K562 (cell line): ENCODE measurements at regions not wholly inside any gene's neighbourhood (a gene's known extent, or its start where the extent isn't known, plus 50 kb on each side); places are given as distances from the start of the nearest gene placed in this dataset.

Experiments
- ATAC-seq: fragments of 200-7000 bp; cut with Tn5 transposase; 3 replicates; pipeline ENCODE4 v1.9.1; 2020; ENCODE audit warnings: moderate library complexity
- BruUV-seq: library from RNA; stranded (reverse); fragments of 400-500 nt; replicated peaks from 2 replicates; lab custom pipeline; 2021; lab: Mats Ljungman, UMichigan
- CTCF ChIA-PET: fragments of 300-600 bp; formaldehyde crosslinking; extraction: SDS; loops from one replicate; lab custom pipeline; 2021; ENCODE audit warnings: low intra/inter-chr PET ratio; lab: Yijun Ruan, JAX
- POLR2A ChIA-PET: fragments of 300-600, 350-650 bp; sonication (Branson Sonifier 250); formaldehyde crosslinking; extraction: SDS; loops from one replicate; lab custom pipeline; 2021; ENCODE audit warnings: antibody characterized with exemption, inconsistent platforms; lab: Yijun Ruan, JAX
- DNase-seq, 4 experiments: peaks; one replicate each; pipeline versions ENCODE4 v3.0.0 to v3.0.0-alpha.2; 2011 to 2018; ENCODE audit warnings: low spot score in 3 of 4, mixed read lengths in 3 of 4; ENCODE audit errors: extremely low read depth in 1 of 4
- FAIRE-seq: peaks from 2 replicates; lab custom pipeline; 2011; peaks lifted over from hg19 to GRCh38; lab: Jason Lieb, UNC
- H2AFZ ChIP-seq: 2 replicates; pipeline ENCODE4 v1.6.0; 2011; ENCODE audit warnings: low read depth, low read length, control low read depth, inconsistent platforms
- H3K27ac ChIP-seq: fragments of 200-600 bp; 3 replicates; pipeline ENCODE4 v1.8.0; 2011; ENCODE audit warnings: low read depth, mild to moderate bottlenecking, control low read depth, inconsistent platforms, low read length, moderate library complexity, mixed read lengths; ENCODE audit errors: extremely low read depth
- H3K27me3 ChIP-seq, 2 experiments: fragments of 300-600 bp in 1 of 2; 2 replicates in 1 of 2; 3 replicates in 1 of 2; pipeline versions ENCODE4 v1.6.0 to v1.8.0; 2011; ENCODE audit warnings: inconsistent platforms in 2 of 2, low read length in 2 of 2, mild to moderate bottlenecking in 1 of 2, mixed read lengths in 1 of 2, moderate library complexity in 1 of 2; ENCODE audit not compliant: control insufficient read depth in 2 of 2, insufficient read depth in 2 of 2
- H3K36me3 ChIP-seq: fragments of 300-600 bp; 3 replicates; pipeline ENCODE4 v1.8.0; 2011; ENCODE audit warnings: mild to moderate bottlenecking, low read length, inconsistent platforms; ENCODE audit not compliant: control insufficient read depth, insufficient read depth
- H3K4me1 ChIP-seq, 2 experiments: fragments of 200-600 bp in 1 of 2; replicated peaks in 1 of 2; 2 replicates in 1 of 2; 3 replicates in 1 of 2; pipeline versions ENCODE4 v1.5.1 to v1.8.0; 2011; ENCODE audit warnings: inconsistent platforms in 2 of 2, low read length in 2 of 2, mild to moderate bottlenecking in 1 of 2, mixed read lengths in 1 of 2, moderate library complexity in 1 of 2; ENCODE audit not compliant: control insufficient read depth in 2 of 2, insufficient read depth in 2 of 2
- H3K4me2 ChIP-seq: 2 replicates; pipeline ENCODE4 v1.6.1; 2011; ENCODE audit warnings: low read length, control low read depth, inconsistent platforms, mixed read lengths; ENCODE audit not compliant: insufficient read depth
- H3K4me3 ChIP-seq: fragments of 200-600 bp; sonication (generic), shearing (Covaris generic); 2 replicates; pipeline ENCODE4 v1.5.1; 2016; ENCODE audit warnings: control low read depth, inconsistent platforms
- H3K79me2 ChIP-seq: fragments of 200-600 bp; 3 replicates; pipeline ENCODE4 v1.8.0; 2011; ENCODE audit warnings: low read length, inconsistent platforms; ENCODE audit not compliant: control insufficient read depth, insufficient read depth
- H3K9ac ChIP-seq, 2 experiments: 2 replicates each; pipeline versions ENCODE4 v1.6.0 to v1.6.1; 2011; ENCODE audit warnings: low read depth in 2 of 2, low read length in 2 of 2, control low read depth in 1 of 2, inconsistent platforms in 1 of 2, mild to moderate bottlenecking in 1 of 2, mixed read lengths in 1 of 2; ENCODE audit not compliant: insufficient read depth in 1 of 2
- H3K9me1 ChIP-seq: one replicate; pipeline ENCODE4 v1.6.0; 2011; ENCODE audit warnings: inconsistent platforms, mild to moderate bottlenecking, low read length, moderate library complexity; ENCODE audit not compliant: control insufficient read depth, insufficient read depth
- H3K9me3 ChIP-seq: replicated peaks from 2 replicates; pipeline ENCODE4 v1.5.1; 2011; ENCODE audit warnings: low read depth, low read length, inconsistent platforms; ENCODE audit not compliant: control insufficient read depth, insufficient read depth
- H4K20me1 ChIP-seq: replicated peaks from 2 replicates; pipeline ENCODE4 v1.6.1; 2011; ENCODE audit warnings: low read length, inconsistent platforms, mixed read lengths; ENCODE audit not compliant: control insufficient read depth, insufficient read depth
- LCOR ChIP-seq: sonication (generic); formaldehyde crosslinking; IDR thresholded peaks from 2 replicates; pipeline ENCODE4 v1.8.0; 2022; ENCODE audit warnings: mild to moderate bottlenecking, missing genetic modification reagents
- LEF1 ChIP-seq: fragments of 450-650 bp; IDR thresholded peaks from 2 replicates; pipeline ENCODE4 v1.6.1; 2016; ENCODE audit warnings: mild to moderate bottlenecking
- MAFF ChIP-seq: IDR thresholded peaks from 2 replicates; pipeline ENCODE4 v1.6.1; 2012; ENCODE audit warnings: low read length, improper control_type of control experiment
- MXI1 ChIP-seq: IDR thresholded peaks from 2 replicates; pipeline ENCODE4 v1.6.1; 2011; ENCODE audit warnings: low read depth, mild to moderate bottlenecking, improper control_type of control experiment, low read length
- POLR3G ChIP-seq: IDR thresholded peaks from 2 replicates; pipeline ENCODE4 v1.6.1; 2011; ENCODE audit not compliant: insufficient read length, insufficient replicate concordance; ENCODE audit errors: extremely low read depth
- ZNF217 ChIP-seq: sonication (generic); formaldehyde crosslinking; IDR thresholded peaks from 2 replicates; pipeline ENCODE4 v1.8.0; 2022; ENCODE audit warnings: mild to moderate bottlenecking, missing genetic modification reagents
- WGBS: fragments of 100-300 bp; shearing (Covaris generic); methylation state at CpG from one replicate; pipeline ENCODE4 v1.1.6; 2016; ENCODE audit warnings: low coverage, mixed read lengths; ENCODE audit not compliant: insufficient coverage; ENCODE audit errors: missing lambda C conversion rate; 5-methylcytosine and 5-hydroxymethylcytosine counted together
- in situ Hi-C: fragments of 300-500 bp; cut with MboI; formaldehyde crosslinking; loops from 4 replicates; pipeline ENCODE4 v1.15.0; 2018; ENCODE audit warnings: inconsistent platforms, mixed read lengths
- intact Hi-C: fragments of 100-400 bp; cut with micrococcal nuclease; formaldehyde crosslinking; loops from 2 replicates; pipeline ENCODE4 v1.14.2; 2022

DNA sequence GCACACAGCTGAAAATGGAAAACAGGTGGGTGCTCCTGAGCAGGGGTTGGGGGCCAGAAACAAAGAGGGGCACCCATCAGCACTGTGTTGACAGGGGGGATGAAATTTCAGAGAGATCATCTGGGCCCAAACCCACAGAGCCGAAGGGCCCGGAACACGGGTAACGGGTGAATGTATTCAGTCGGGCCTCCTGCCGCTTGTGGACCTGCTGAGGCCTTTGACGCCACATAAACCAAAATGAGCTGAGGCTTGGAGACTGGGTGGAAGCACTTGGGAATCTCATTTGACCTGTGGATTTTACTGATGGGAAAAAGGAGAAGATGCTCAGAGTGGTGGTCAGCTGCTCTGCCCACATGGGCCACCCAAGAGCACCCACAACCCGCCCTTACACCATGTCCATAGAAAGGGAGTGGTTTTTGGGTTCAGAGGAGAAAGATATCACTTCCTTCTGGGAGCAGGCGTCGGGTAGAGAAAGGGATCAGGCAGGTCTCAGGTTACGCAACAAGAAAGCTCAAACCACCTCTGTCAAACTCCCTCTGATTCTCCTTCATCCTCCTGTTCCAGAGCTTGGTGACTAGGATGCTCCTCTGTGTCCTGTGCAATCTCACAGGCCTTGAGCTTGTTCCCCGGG, 106.8 kb upstream of the BCL2L14 start:
- intact Hi-C loops (no loop called here), in situ Hi-C loops (no loop called here)
- Histone ChIP-seq H3K36me3 (no peaks in the 10 kb centered on the region), H4K20me1 (no peaks in the 10 kb centered on the region), H3K4me2 (no peak overlapping the region), H3K9ac (no peak overlapping the region), H3K27ac (no peak overlapping the region), H3K79me2 (no peaks in the 10 kb centered on the region), H3K27me3 (peaks cover 14 to 45% of the 10 kb centered on the region in 2 experiments; a peak in 3 of 5 replicates), H3K9me3 (no peaks in the 10 kb centered on the region), H3K4me3 (no peak overlapping the region), H3K9me1 (no peaks in the 10 kb centered on the region), H2AFZ (no peak overlapping the region), H3K4me1 (no peaks in the 10 kb centered on the region; a peak in 1 of 5 replicates)
- DNase-seq (no peak), ATAC-seq (no peak), FAIRE-seq (no peak)
- POLR2A ChIA-PET: no interaction called here
- WGBS: 8% methylated on average over 11 of the region's 12 CpGs
- BruUV-seq: no TSS peak
- CTCF ChIA-PET: no interaction called here
- TF ChIP-seq MAFF (no peak), MXI1 (no peak), POLR3G (no peak), LEF1 (no peak)

- BruUV-seq: no TSS peak
- Histone ChIP-seq H3K4me2 (no peak overlapping the region), H3K4me1 (no peaks in the 10 kb centered on the region; a peak in 1 of 5 replicates), H3K4me3 (no peak overlapping the region), H3K27me3 (peaks cover 8 to 43% of the 10 kb centered on the region in 2 experiments; a peak in 3 of 5 replicates), H3K9ac (no peak overlapping the region), H2AFZ (no peak overlapping the region), H3K79me2 (no peaks in the 10 kb centered on the region), H3K9me1 (no peaks in the 10 kb centered on the region), H3K36me3 (no peaks in the 10 kb centered on the region), H3K27ac (no peak overlapping the region), H3K9me3 (no peaks in the 10 kb centered on the region), H4K20me1 (no peaks in the 10 kb centered on the region)
- no peak for DNase-seq
- CTCF ChIA-PET: no interaction called here
- TF ChIP-seq LCOR (CRISPR knock-in tag) (no peak), LEF1 (no peak), ZNF217 (CRISPR knock-in tag) (no peak)
- intact Hi-C loops: no loop called here
- no peak for ATAC-seq
- in situ Hi-C loops: no loop called here
- POLR2A ChIA-PET: no interaction called here
- FAIRE-seq: no peak
- WGBS: 3% methylated on average over 8 of the region's 9 CpGs
Observed at GRCh38 chr12:11965258-11965910, 105.4 kb upstream of the BCL2L14 start.
